H1 (cell line): ENCODE measurements at regions not wholly inside any gene's neighbourhood (a gene's known extent, or its start where the extent isn't known, plus 50 kb on each side); places are given as distances from the start of the nearest gene placed in this dataset.

Experiments
- CTCF ChIA-PET: fragments of 300-600 bp; sonication (Branson Sonifier 250); formaldehyde crosslinking; loops from one replicate; lab custom pipeline; 2021; ENCODE audit not compliant: partially characterized antibody; lab: Charles Lee
- POLR2A ChIA-PET: fragments of 300-600 bp; sonication (Branson Sonifier 250); formaldehyde crosslinking; loops from one replicate; lab custom pipeline; 2021; ENCODE audit warnings: inconsistent platforms; ENCODE audit not compliant: partially characterized antibody; lab: Charles Lee
- DNase-seq, 2 experiments: peaks; one replicate each; pipeline versions ENCODE4 v3.0.0 to v3.0.0-alpha.2; 2010 to 2022; ENCODE audit warnings: low spot score in 2 of 2, low read depth in 1 of 2, mixed read lengths in 1 of 2
- FAIRE-seq: peaks from 2 replicates; lab custom pipeline; 2011; peaks lifted over from hg19 to GRCh38; lab: Jason Lieb, UNC
- H2AFZ ChIP-seq: 2 replicates; pipeline ENCODE4 v1.8.1; 2012; ENCODE audit warnings: low read length, inconsistent platforms
- H2AK5ac ChIP-seq: 2 replicates; pipeline ENCODE4 v1.6.1; 2013; ENCODE audit warnings: low read depth, low read length
- H2BK120ac ChIP-seq: replicated peaks from 2 replicates; pipeline ENCODE3; 2013; ENCODE audit warnings: low read depth, low read length, inconsistent platforms
- H2BK12ac ChIP-seq: 2 replicates; pipeline ENCODE4 v1.6.1; 2013; ENCODE audit warnings: low read depth, low read length
- H2BK15ac ChIP-seq: 2 replicates; pipeline ENCODE4 v1.6.1; 2013; ENCODE audit warnings: low read length
- H2BK20ac ChIP-seq: 2 replicates; pipeline ENCODE4 v1.6.1; 2013; ENCODE audit warnings: low read length
- H2BK5ac ChIP-seq: 2 replicates; pipeline ENCODE4 v1.6.1; 2013; ENCODE audit warnings: low read depth, low read length
- H3K14ac ChIP-seq: 2 replicates; pipeline ENCODE4 v1.6.1; 2013; ENCODE audit warnings: inconsistent platforms; ENCODE audit not compliant: insufficient read length
- H3K18ac ChIP-seq: 2 replicates; pipeline ENCODE4 v1.6.1; 2013; ENCODE audit warnings: low read length; ENCODE audit errors: extremely low read depth
- H3K23ac ChIP-seq: 2 replicates; pipeline ENCODE4 v1.6.1; 2013; ENCODE audit warnings: inconsistent platforms; ENCODE audit not compliant: insufficient read length
- H3K23me2 ChIP-seq: 2 replicates; pipeline ENCODE4 v1.6.1; 2013; ENCODE audit warnings: low read depth, low read length
- H3K27ac ChIP-seq: 2 replicates; pipeline ENCODE4 v1.6.1; 2011; ENCODE audit warnings: low read depth, low read length, inconsistent platforms
- H3K27me3 ChIP-seq, 4 experiments: replicated peaks in 1 of 4; 1 replicate in 1 of 4; 2 replicates in 3 of 4; pipeline versions ENCODE4 v1.6.1 to v1.8.1; 2011 to 2013; ENCODE audit warnings: low read length in 3 of 4, mild to moderate bottlenecking in 3 of 4, inconsistent platforms in 2 of 4, mixed read lengths in 2 of 4, moderate library complexity in 1 of 4; ENCODE audit not compliant: control insufficient read depth in 3 of 4, insufficient read depth in 3 of 4; ENCODE audit errors: extremely low read depth in 1 of 4
- H3K36me3 ChIP-seq, 4 experiments: 2 replicates each; pipeline versions ENCODE4 v1.6.1 to v1.8.1; 2011 to 2013; ENCODE audit warnings: mild to moderate bottlenecking in 4 of 4, low read length in 3 of 4, moderate library complexity in 2 of 4, control low read depth in 1 of 4, inconsistent platforms in 1 of 4; ENCODE audit not compliant: insufficient read depth in 4 of 4, control insufficient read depth in 2 of 4
- H3K4ac ChIP-seq: replicated peaks from 2 replicates; pipeline ENCODE3; 2013; ENCODE audit warnings: low read length, low read depth, mixed read lengths, inconsistent platforms; ENCODE audit not compliant: insufficient read length
- H3K4me1 ChIP-seq, 4 experiments: replicated peaks in 1 of 4; 1 replicate in 1 of 4; 2 replicates in 3 of 4; pipeline versions ENCODE4 v1.6.1 to v1.8.1; 2011 to 2013; ENCODE audit warnings: low read length in 3 of 4, inconsistent platforms in 2 of 4, mixed read lengths in 1 of 4; ENCODE audit not compliant: insufficient read depth in 4 of 4, control insufficient read depth in 3 of 4
- H3K4me2 ChIP-seq, 2 experiments: 2 replicates each; pipeline versions ENCODE4 v1.6.1 to v1.8.1; 2011 to 2013; ENCODE audit warnings: low read depth in 2 of 2, low read length in 2 of 2, control low read depth in 1 of 2, inconsistent platforms in 1 of 2, mild to moderate bottlenecking in 1 of 2; ENCODE audit not compliant: insufficient read depth in 1 of 2
- H3K4me3 ChIP-seq, 4 experiments: fragments of 200-600, 300-600 bp in 1 of 4; sonication (generic), shearing (Covaris generic), sonication (Bioruptor Twin) in 1 of 4; 2 replicates each; pipeline versions ENCODE4 v1.5.1 to v1.8.1; 2011 to 2016; ENCODE audit warnings: low read length in 4 of 4, low read depth in 3 of 4, control low read depth in 2 of 4, inconsistent platforms in 2 of 4, mild to moderate bottlenecking in 2 of 4, mixed read lengths in 1 of 4, moderate library complexity in 1 of 4; ENCODE audit not compliant: insufficient read depth in 2 of 4; ENCODE audit errors: extremely low read depth in 1 of 4
- H3K56ac ChIP-seq: replicated peaks from 2 replicates; pipeline ENCODE3; 2013; ENCODE audit warnings: low read depth, mild to moderate bottlenecking, mixed read lengths, low read length, inconsistent platforms; ENCODE audit not compliant: insufficient read length
- H3K79me1 ChIP-seq: 2 replicates; pipeline ENCODE4 v1.6.1; 2013; ENCODE audit warnings: low read depth, low read length, control low read depth
- H3K79me2 ChIP-seq, 2 experiments: 2 replicates each; pipeline versions ENCODE4 v1.6.1 to v1.8.1; 2012 to 2013; ENCODE audit warnings: low read length in 2 of 2, mild to moderate bottlenecking in 2 of 2, inconsistent platforms in 1 of 2; ENCODE audit not compliant: insufficient read depth in 2 of 2, control insufficient read depth in 1 of 2
- H3K9ac ChIP-seq, 4 experiments: replicated peaks in 1 of 4; 1 replicate in 1 of 4; 2 replicates in 3 of 4; pipeline versions ENCODE4 v1.6.1 to v1.8.1; 2011 to 2013; ENCODE audit warnings: low read depth in 3 of 4, low read length in 3 of 4, control low read depth in 2 of 4, mild to moderate bottlenecking in 2 of 4, moderate library complexity in 2 of 4, inconsistent platforms in 1 of 4; ENCODE audit errors: extremely low read depth in 1 of 4
- H3K9me3 ChIP-seq, 2 experiments: 2 replicates each; pipeline versions ENCODE4 v1.6.1 to v1.8.1; 2012 to 2013; ENCODE audit warnings: mild to moderate bottlenecking in 2 of 2, moderate library complexity in 2 of 2, control low read depth in 1 of 2, inconsistent platforms in 1 of 2, low read depth in 1 of 2, low read length in 1 of 2, mixed read lengths in 1 of 2; ENCODE audit not compliant: insufficient read depth in 2 of 2
- H4K20me1 ChIP-seq, 2 experiments: replicated peaks in 1 of 2; 2 replicates each; pipeline versions ENCODE3 to v1.8.1; 2011 to 2013; ENCODE audit warnings: inconsistent platforms in 2 of 2, low read length in 2 of 2, mild to moderate bottlenecking in 1 of 2; ENCODE audit not compliant: insufficient read depth in 2 of 2, control insufficient read depth in 1 of 2
- H4K5ac ChIP-seq: 2 replicates; pipeline ENCODE4 v1.6.1; 2013; ENCODE audit warnings: low read length, low read depth, mixed read lengths, inconsistent platforms; ENCODE audit not compliant: insufficient read length
- H4K8ac ChIP-seq: 2 replicates; pipeline ENCODE4 v1.8.0; 2013; ENCODE audit warnings: mild to moderate bottlenecking, moderate library complexity, low read length, inconsistent platforms; ENCODE audit not compliant: insufficient read depth; ENCODE audit errors: extremely low read depth
- H4K91ac ChIP-seq: replicated peaks from 2 replicates; pipeline ENCODE3; 2013; ENCODE audit warnings: low read length, mixed read lengths, inconsistent platforms; ENCODE audit not compliant: insufficient read length
- MAX ChIP-seq: IDR thresholded peaks from 2 replicates; pipeline ENCODE4 v1.6.1; 2012; ENCODE audit warnings: inconsistent platforms
- WGBS, 2 experiments: shearing (Covaris generic) in 1 of 2; methylation state at CpG; one replicate each; pipeline versions ENCODE4 v1.1.6 to v1.1.7; 2013 to 2015; ENCODE audit warnings: low lambda C conversion rate in 2 of 2, mixed read lengths in 2 of 2, inconsistent platforms in 1 of 2, low coverage in 1 of 2, missing lambda C conversion rate in 1 of 2; ENCODE audit not compliant: insufficient replicate concordance in 2 of 2, insufficient coverage in 1 of 2, insufficient read length in 1 of 2; ENCODE audit errors: extremely low coverage in 1 of 2, missing lambda C conversion rate in 1 of 2; 5-methylcytosine and 5-hydroxymethylcytosine counted together

- Histone ChIP-seq H3K79me1 (no peaks in the 10 kb centered on the region), H2BK15ac (no peak overlapping the region), H3K79me2 (no peaks in the 10 kb centered on the region), H3K9ac (no peak overlapping the region), H3K56ac (no peak overlapping the region), H3K4me1 (peaks cover 0 to 9% (median 4%) of the 10 kb centered on the region in 4 experiments; a peak in 2 of 7 replicates), H3K23me2 (no peaks in the 10 kb centered on the region; the same call in 1 of the 2 replicates), H3K27ac (no peak overlapping the region), H2BK5ac (no peak overlapping the region), H4K8ac (no peak overlapping the region), H4K20me1 (no peaks in the 10 kb centered on the region), H4K91ac (no peak overlapping the region), H3K36me3 (no peaks in the 10 kb centered on the region; a peak in 2 of 8 replicates), H3K4me3 (no peak overlapping the region), H2AFZ (no peak overlapping the region), H3K4me2 (no peak overlapping the region), H3K4ac (no peak overlapping the region), H2BK12ac (no peak overlapping the region), H2BK20ac (no peak overlapping the region), H2AK5ac (no peak overlapping the region), H2BK120ac (no peak overlapping the region), H3K23ac (no peak overlapping the region), H3K9me3 (no peaks in the 10 kb centered on the region), H3K14ac (no peak overlapping the region), H3K27me3 (no peaks in the 10 kb centered on the region), H3K18ac (no peak overlapping the region), H4K5ac (no peak overlapping the region)
- DNase-seq (no peak), FAIRE-seq (no peak)
- ChIA-PET CTCF (interaction anchor here (1.2 to 1.8 kb wide), 2 partner anchors 10 to 26 kb away, joined by 3 to 6 read pairs; no protein-coding TSS in a partner anchor), POLR2A (no interaction called here)
- TF ChIP-seq MAX: no peak
- WGBS, 2 experiments: 88% methylated on average over 10 of the region's 10 CpGs; no CpG with 5 or more reads in 1 of the 2 experiments
Observed at GRCh38 chr1:208450958-208451357, 206.8 kb upstream of the PLXNA2 start.
